ENCODE measurements at regions not wholly inside any gene's neighbourhood (a gene's known extent, or its start where the extent isn't known, plus 50 kb on each side); places are given as distances from the start of the nearest gene placed in this dataset.
"Not testable (repeated sequence)": the region's sequence is repeated elsewhere in the genome, so short reads cannot be mapped to it uniquely, and the experiment has no call there.

- DNase-seq, result peak; percentile 10
Observed at GRCh38 chr1:102174259-102174863, 177.6 kb upstream of the OLFM3 start.

GRCh38 chr1:102172200-102172599, 175.5 kb upstream of the OLFM3 start:
- DNase-seq, result no peak

GRCh38 chr1:102163799-102164198, 167.1 kb upstream of the OLFM3 start:
- DNase-seq, result no peak

- DNase-seq, result no peak
Observed at GRCh38 chr1:102151242-102151641, 154.5 kb upstream of the OLFM3 start.

GRCh38 chr1:102120910-102121309, 124.2 kb upstream of the OLFM3 start:
- no peak for DNase-seq

GRCh38 chr1:102118150-102118549, 121.4 kb upstream of the OLFM3 start:
- no peak for DNase-seq

- DNase-seq, result no peak
Observed at GRCh38 chr1:102110586-102110985, 113.9 kb upstream of the OLFM3 start.

- DNase-seq, result not testable (repeated sequence)
Observed at GRCh38 chr1:102109493-102109892, 112.8 kb upstream of the OLFM3 start.

- DNase-seq, result no peak
Observed at GRCh38 chr1:102107441-102107840, 110.7 kb upstream of the OLFM3 start.

GRCh38 chr1:102105931-102106550, 109.3 kb upstream of the OLFM3 start:
- DNase-seq, result no peak

- no peak for DNase-seq
Observed at GRCh38 chr1:102103646-102104045, 106.9 kb upstream of the OLFM3 start.

GRCh38 chr1:102102276-102102780, 105.6 kb upstream of the OLFM3 start:
- no peak for DNase-seq

GRCh38 chr1:102100666-102101065, 103.9 kb upstream of the OLFM3 start:
- DNase-seq, result no peak

GRCh38 chr1:102099916-102100315, 103.2 kb upstream of the OLFM3 start:
- DNase-seq, result no peak

GRCh38 chr1:102098536-102098935, 101.8 kb upstream of the OLFM3 start:
- no peak for DNase-seq

GRCh38 chr1:102098081-102098480, 101.4 kb upstream of the OLFM3 start:
- no peak for DNase-seq

- DNase-seq, result no peak
Observed at GRCh38 chr1:102097451-102097850, 100.7 kb upstream of the OLFM3 start.

GRCh38 chr1:102096162-102096561, 99.4 kb upstream of the OLFM3 start:
- no peak for DNase-seq

GRCh38 chr1:102089791-102090190, 93.1 kb upstream of the OLFM3 start:
- no peak for DNase-seq

- no peak for DNase-seq
Observed at GRCh38 chr1:102085896-102086295, 89.2 kb upstream of the OLFM3 start.

GRCh38 chr1:102084771-102085535, 88.2 kb upstream of the OLFM3 start:
- no peak for DNase-seq

- no peak for DNase-seq
Observed at GRCh38 chr1:102083192-102083591, 86.5 kb upstream of the OLFM3 start.

GRCh38 chr1:102074874-102075273, 78.1 kb upstream of the OLFM3 start:
- DNase-seq, result no peak

- no peak for DNase-seq
Observed at GRCh38 chr1:102071451-102071850, 74.7 kb upstream of the OLFM3 start.
